ENCODE measurements at regions not wholly inside any gene's neighbourhood (a gene's known extent, or its start where the extent isn't known, plus 50 kb on each side); places are given as distances from the start of the nearest gene placed in this dataset.

- no peaks in the 10 kb centered on the region for H3K4me1 Mint-ChIP-seq (ENCODE audit: low read depth)
Measured at GRCh38 chr16:5447734-5448133, 350.1 kb upstream of the EEF2KMT start.

GRCh38 chr16:5446623-5447240, 349.1 kb upstream of the EEF2KMT start:
- no peak overlapping the region for H3K4me3 Mint-ChIP-seq
- no peak overlapping the region for H3K27ac Mint-ChIP-seq
- peaks cover 3% of the 10 kb centered on the region for H3K27me3 Mint-ChIP-seq
- H3K36me3 Mint-ChIP-seq: no peaks in the 10 kb centered on the region
- no peaks in the 10 kb centered on the region for H3K9me3 Mint-ChIP-seq (ENCODE audit: low read depth)
- no peaks in the 10 kb centered on the region for H3K4me1 Mint-ChIP-seq (ENCODE audit: low read depth)

More at GRCh38 chr16:5447734-5448133, 350.1 kb upstream of the EEF2KMT start:
- H3K9me3 Mint-ChIP-seq (ENCODE audit: low read depth): no peaks in the 10 kb centered on the region
- peaks cover 8% of the 10 kb centered on the region for H3K27me3 Mint-ChIP-seq
- H3K27ac Mint-ChIP-seq: no peak overlapping the region
- no peak overlapping the region for H3K4me3 Mint-ChIP-seq
- H3K36me3 Mint-ChIP-seq: no peaks in the 10 kb centered on the region

- H3K27me3 Mint-ChIP-seq: peaks cover under 1% of the 10 kb centered on the region
- peaks cover 7% of the 10 kb centered on the region for H3K9me3 Mint-ChIP-seq (ENCODE audit: low read depth)
- no peak overlapping the region for H3K27ac Mint-ChIP-seq
- no peaks in the 10 kb centered on the region for H3K36me3 Mint-ChIP-seq
- no peak overlapping the region for H3K4me3 Mint-ChIP-seq
- H3K4me1 Mint-ChIP-seq (ENCODE audit: low read depth): no peaks in the 10 kb centered on the region
Measured at GRCh38 chr16:5444189-5444588, 346.6 kb upstream of the EEF2KMT start.

- no peaks in the 10 kb centered on the region for H3K36me3 Mint-ChIP-seq
- no peak overlapping the region for H3K27ac Mint-ChIP-seq
- H3K27me3 Mint-ChIP-seq: no peaks in the 10 kb centered on the region
- H3K9me3 Mint-ChIP-seq (ENCODE audit: low read depth): peaks cover 8% of the 10 kb centered on the region
- H3K4me3 Mint-ChIP-seq: no peak overlapping the region
- no peaks in the 10 kb centered on the region for H3K4me1 Mint-ChIP-seq (ENCODE audit: low read depth)
Measured at GRCh38 chr16:5442986-5443385, 345.4 kb upstream of the EEF2KMT start.

GRCh38 chr16:5442054-5442453, 344.5 kb upstream of the EEF2KMT start:
- H3K9me3 Mint-ChIP-seq (ENCODE audit: low read depth): peaks cover 8% of the 10 kb centered on the region
- no peaks in the 10 kb centered on the region for H3K36me3 Mint-ChIP-seq
- no peak overlapping the region for H3K4me3 Mint-ChIP-seq
- no peak overlapping the region for H3K27ac Mint-ChIP-seq
- no peaks in the 10 kb centered on the region for H3K4me1 Mint-ChIP-seq (ENCODE audit: low read depth)
- no peaks in the 10 kb centered on the region for H3K27me3 Mint-ChIP-seq

- H3K27me3 Mint-ChIP-seq: peaks cover 2% of the 10 kb centered on the region
- no peak overlapping the region for H3K4me3 Mint-ChIP-seq
- no peak overlapping the region for H3K27ac Mint-ChIP-seq
- no peaks in the 10 kb centered on the region for H3K4me1 Mint-ChIP-seq (ENCODE audit: low read depth)
- peaks cover 8% of the 10 kb centered on the region for H3K9me3 Mint-ChIP-seq (ENCODE audit: low read depth)
- no peaks in the 10 kb centered on the region for H3K36me3 Mint-ChIP-seq
Measured at GRCh38 chr16:5438591-5438990, 341.0 kb upstream of the EEF2KMT start.

- Mint-ChIP-seq H3K36me3 (no peaks in the 10 kb centered on the region), H3K27me3 (peaks cover 2% of the 10 kb centered on the region), H3K9me3 (ENCODE audit: low read depth) (no peaks in the 10 kb centered on the region), H3K4me3 (no peak overlapping the region), H3K4me1 (ENCODE audit: low read depth) (no peaks in the 10 kb centered on the region), H3K27ac (no peak overlapping the region)
Measured at GRCh38 chr16:5433587-5433986, 336.0 kb upstream of the EEF2KMT start.

GRCh38 chr16:5432166-5432565, 334.6 kb upstream of the EEF2KMT start:
- H3K27me3 Mint-ChIP-seq: peaks cover 2% of the 10 kb centered on the region
- H3K36me3 Mint-ChIP-seq: no peaks in the 10 kb centered on the region
- H3K4me3 Mint-ChIP-seq: no peak overlapping the region
- H3K27ac Mint-ChIP-seq: no peak overlapping the region
- H3K4me1 Mint-ChIP-seq (ENCODE audit: low read depth): no peaks in the 10 kb centered on the region
- H3K9me3 Mint-ChIP-seq (ENCODE audit: low read depth): no peaks in the 10 kb centered on the region

GRCh38 chr16:5430598-5430997, 333.0 kb upstream of the EEF2KMT start:
- Mint-ChIP-seq H3K4me3 (no peak overlapping the region), H3K27me3 (no peaks in the 10 kb centered on the region), H3K9me3 (ENCODE audit: low read depth) (no peaks in the 10 kb centered on the region), H3K4me1 (ENCODE audit: low read depth) (no peaks in the 10 kb centered on the region), H3K27ac (no peak overlapping the region), H3K36me3 (no peaks in the 10 kb centered on the region)

GRCh38 chr16:5428932-5429331, 331.3 kb upstream of the EEF2KMT start:
- Mint-ChIP-seq H3K4me1 (ENCODE audit: low read depth) (no peaks in the 10 kb centered on the region), H3K36me3 (no peaks in the 10 kb centered on the region), H3K9me3 (ENCODE audit: low read depth) (no peaks in the 10 kb centered on the region)

GRCh38 chr16:5427571-5427970, 330.0 kb upstream of the EEF2KMT start:
- H3K27me3 Mint-ChIP-seq: no peaks in the 10 kb centered on the region

More at GRCh38 chr16:5428932-5429331, 331.3 kb upstream of the EEF2KMT start:
- Mint-ChIP-seq H3K27me3 (no peaks in the 10 kb centered on the region), H3K27ac (no peak overlapping the region), H3K4me3 (no peak overlapping the region)

GRCh38 chr16:5422643-5423496, 325.3 kb upstream of the EEF2KMT start:
- H3K4me3 Mint-ChIP-seq: no peak overlapping the region
- H3K9me3 Mint-ChIP-seq (ENCODE audit: low read depth): no peaks in the 10 kb centered on the region
- no peaks in the 10 kb centered on the region for H3K36me3 Mint-ChIP-seq
- H3K4me1 Mint-ChIP-seq (ENCODE audit: low read depth): no peaks in the 10 kb centered on the region
- peaks cover 15% of the 10 kb centered on the region for H3K27me3 Mint-ChIP-seq
- H3K27ac Mint-ChIP-seq: no peak overlapping the region

More at GRCh38 chr16:5427571-5427970, 330.0 kb upstream of the EEF2KMT start:
- H3K4me3 Mint-ChIP-seq: no peak overlapping the region
- no peaks in the 10 kb centered on the region for H3K4me1 Mint-ChIP-seq (ENCODE audit: low read depth)
- H3K27ac Mint-ChIP-seq: no peak overlapping the region
- no peaks in the 10 kb centered on the region for H3K9me3 Mint-ChIP-seq (ENCODE audit: low read depth)
- no peaks in the 10 kb centered on the region for H3K36me3 Mint-ChIP-seq

GRCh38 chr16:5422047-5422446, 324.5 kb upstream of the EEF2KMT start:
- Mint-ChIP-seq H3K4me1 (ENCODE audit: low read depth) (no peaks in the 10 kb centered on the region), H3K4me3 (no peak overlapping the region)

GRCh38 chr16:5416013-5416412, 318.4 kb upstream of the EEF2KMT start:
- H3K9me3 Mint-ChIP-seq (ENCODE audit: low read depth): no peaks in the 10 kb centered on the region

More at GRCh38 chr16:5422047-5422446, 324.5 kb upstream of the EEF2KMT start:
- Mint-ChIP-seq H3K27ac (no peak overlapping the region), H3K9me3 (ENCODE audit: low read depth) (no peaks in the 10 kb centered on the region), H3K36me3 (no peaks in the 10 kb centered on the region), H3K27me3 (peaks cover 15% of the 10 kb centered on the region)

GRCh38 chr16:5415123-5415522, 317.5 kb upstream of the EEF2KMT start:
- peaks cover 16% of the 10 kb centered on the region for H3K27me3 Mint-ChIP-seq
- H3K36me3 Mint-ChIP-seq: no peaks in the 10 kb centered on the region
- no peak overlapping the region for H3K27ac Mint-ChIP-seq
- H3K4me3 Mint-ChIP-seq: no peak overlapping the region
- H3K9me3 Mint-ChIP-seq (ENCODE audit: low read depth): no peaks in the 10 kb centered on the region
- H3K4me1 Mint-ChIP-seq (ENCODE audit: low read depth): no peaks in the 10 kb centered on the region

More at GRCh38 chr16:5416013-5416412, 318.4 kb upstream of the EEF2KMT start:
- no peaks in the 10 kb centered on the region for H3K4me1 Mint-ChIP-seq (ENCODE audit: low read depth)
- H3K27ac Mint-ChIP-seq: no peak overlapping the region
- no peaks in the 10 kb centered on the region for H3K36me3 Mint-ChIP-seq
- no peak overlapping the region for H3K4me3 Mint-ChIP-seq
- peaks cover 14% of the 10 kb centered on the region for H3K27me3 Mint-ChIP-seq
